GM23338 (cell line): ENCODE measurements at regions not wholly inside any gene's neighbourhood (a gene's known extent, or its start where the extent isn't known, plus 50 kb on each side); places are given as distances from the start of the nearest gene placed in this dataset.

Experiments used
- ATAC-seq: fragments of 200-7000 bp; cut with Tn5 transposase; 3 replicates; pipeline ENCODE4 v1.9.1; 2020
- DNase-seq: peaks from one replicate; pipeline ENCODE4 v3.0.0-alpha.2; 2015; ENCODE audit warnings: low spot score
- H2AFZ ChIP-seq: fragments of 200-600 bp; sonication (generic); 2 replicates; pipeline ENCODE4 v1.8.0; 2016; ENCODE audit warnings: antibody characterized with exemption, mild to moderate bottlenecking, moderate library complexity
- H3F3A ChIP-seq: fragments of 200-600 bp; sonication (generic); replicated peaks from 2 replicates; pipeline ENCODE4 v1.8.0; 2017; ENCODE audit warnings: antibody characterized with exemption, mixed run types, low read depth
- H3K27ac ChIP-seq: fragments of 200-600 bp; sonication (generic); 2 replicates; pipeline ENCODE4 v1.6.1; 2016; ENCODE audit warnings: low read depth
- H3K27me3 ChIP-seq: fragments of 200-600 bp; sonication (generic); 2 replicates; pipeline ENCODE4 v1.8.0; 2016; ENCODE audit warnings: mild to moderate bottlenecking, mixed run types, moderate library complexity; ENCODE audit not compliant: insufficient read depth
- H3K36me3 ChIP-seq: fragments of 200-600 bp; sonication (generic); 2 replicates; pipeline ENCODE4 v1.8.0; 2016; ENCODE audit warnings: mild to moderate bottlenecking; ENCODE audit not compliant: insufficient read depth
- H3K4me1 ChIP-seq: fragments of 200-600 bp; sonication (generic); 2 replicates; pipeline ENCODE4 v1.8.0; 2016; ENCODE audit warnings: mild to moderate bottlenecking, moderate library complexity; ENCODE audit not compliant: insufficient read depth
- H3K4me2 ChIP-seq: fragments of 200-600 bp; sonication (generic); 2 replicates; pipeline ENCODE4 v1.7.1; 2017; ENCODE audit warnings: mixed run types
- H3K4me3 ChIP-seq: fragments of 200-600 bp; sonication (generic); 2 replicates; pipeline ENCODE4 v1.6.1; 2016; ENCODE audit warnings: mixed run types
- H3K79me2 ChIP-seq: fragments of 200-600 bp; sonication (generic); replicated peaks from 2 replicates; pipeline ENCODE4 v1.8.0; 2017; ENCODE audit warnings: mild to moderate bottlenecking; ENCODE audit not compliant: insufficient read depth
- H3K9me2 ChIP-seq: fragments of 200-600 bp; sonication (generic); 2 replicates; pipeline ENCODE4 v1.8.0; 2017; ENCODE audit not compliant: insufficient read depth
- H4K20me1 ChIP-seq: fragments of 200-600 bp; sonication (generic); replicated peaks from 2 replicates; pipeline ENCODE4 v1.8.0; 2017; ENCODE audit warnings: mild to moderate bottlenecking; ENCODE audit not compliant: insufficient read depth
- H3K27ac Mint-ChIP-seq: 2 replicates; pipeline ENCODE4 v1.8.0; 2020; ENCODE audit warnings: inconsistent platforms, mild to moderate bottlenecking, moderate library complexity, mixed read lengths
- H3K27me3 Mint-ChIP-seq: 3 replicates; pipeline ENCODE4 v1.8.0; 2022; ENCODE audit warnings: low read depth, mild to moderate bottlenecking, moderate library complexity, mixed read lengths, inconsistent platforms; ENCODE audit not compliant: insufficient read depth, poor library complexity
- H3K36me3 Mint-ChIP-seq: 3 replicates; pipeline ENCODE4 v1.8.0; 2021; ENCODE audit warnings: low read depth, mild to moderate bottlenecking, inconsistent platforms, moderate library complexity, mixed read lengths
- H3K4me1 Mint-ChIP-seq: 3 replicates; pipeline ENCODE4 v1.8.0; 2020; ENCODE audit warnings: mild to moderate bottlenecking, inconsistent platforms, mixed read lengths
- H3K4me3 Mint-ChIP-seq: 3 replicates; pipeline ENCODE4 v1.8.0; 2021; ENCODE audit warnings: moderate library complexity, mild to moderate bottlenecking, inconsistent platforms, mixed read lengths
- H3K9me3 Mint-ChIP-seq: 3 replicates; pipeline ENCODE4 v1.8.0; 2020; ENCODE audit warnings: moderate library complexity, mild to moderate bottlenecking, inconsistent platforms, mixed read lengths
- CREB1 ChIP-seq: fragments of 250-450 bp; sonication (Bioruptor Pico); IDR thresholded peaks from 2 replicates; pipeline ENCODE4 v1.5.0; 2020; ENCODE audit warnings: low read depth, mild to moderate bottlenecking, moderate library complexity
- EZH2 ChIP-seq: fragments of 200-600 bp; sonication (generic); IDR thresholded peaks from one replicate; pipeline ENCODE4 v1.8.0; 2017; ENCODE audit warnings: antibody characterized with exemption, mild to moderate bottlenecking, low read depth; ENCODE audit not compliant: unreplicated experiment
- JUNB ChIP-seq: IDR thresholded peaks from one replicate; pipeline ENCODE4 v1.6.1; 2016; ENCODE audit warnings: antibody characterized with exemption; ENCODE audit not compliant: unreplicated experiment
- POLR2AphosphoS5 ChIP-seq: IDR thresholded peaks from 2 replicates; pipeline ENCODE4 v1.6.1; 2016; ENCODE audit warnings: antibody characterized with exemption, low read depth
- STAT1 ChIP-seq: IDR thresholded peaks from one replicate; pipeline ENCODE4 v1.6.1; 2016; ENCODE audit warnings: antibody characterized with exemption; ENCODE audit not compliant: unreplicated experiment
- ZNF114 ChIP-seq: fragments of 250-450 bp; sonication (Bioruptor Pico); IDR thresholded peaks from 2 replicates; pipeline ENCODE4 v1.5.0; 2020; ENCODE audit warnings: mild to moderate bottlenecking, moderate library complexity
- ZNF331 ChIP-seq: fragments of 250-450 bp; sonication (Bioruptor Pico); IDR thresholded peaks from 2 replicates; pipeline ENCODE4 v1.5.0; 2020; ENCODE audit warnings: low read depth, mild to moderate bottlenecking, moderate library complexity
- ZNF462 ChIP-seq: fragments of 250-450 bp; sonication (Bioruptor Pico); IDR thresholded peaks from 2 replicates; pipeline ENCODE4 v1.5.0; 2020; ENCODE audit warnings: mild to moderate bottlenecking, moderate library complexity
- TF ChIP-seq, protein P1 (sequence below): IDR thresholded peaks from 2 replicates; pipeline ENCODE4 v1.6.1; 2016; ENCODE audit warnings: antibody characterized with exemption
- TF ChIP-seq, protein P2 (sequence below): IDR thresholded peaks from one replicate; pipeline ENCODE4 v1.6.1; 2018; ENCODE audit warnings: antibody characterized with exemption; ENCODE audit not compliant: unreplicated experiment

GRCh38 chr10:23824822-23825221 lies 384.1 kb upstream of the KIAA1217 start:
- Mint-ChIP-seq H3K4me3 (no peak overlapping the region), H3K27ac (no peak overlapping the region), H3K27me3 (peaks cover 2% of the 10 kb centered on the region), H3K36me3 (no peaks in the 10 kb centered on the region), H3K9me3 (no peaks in the 10 kb centered on the region), H3K4me1 (no peaks in the 10 kb centered on the region)
- no peaks in the 10 kb centered on the region for H3K79me2 ChIP-seq
- H3K27me3 ChIP-seq = no peaks in the 10 kb centered on the region
- TF ChIP-seq, protein P1, sequence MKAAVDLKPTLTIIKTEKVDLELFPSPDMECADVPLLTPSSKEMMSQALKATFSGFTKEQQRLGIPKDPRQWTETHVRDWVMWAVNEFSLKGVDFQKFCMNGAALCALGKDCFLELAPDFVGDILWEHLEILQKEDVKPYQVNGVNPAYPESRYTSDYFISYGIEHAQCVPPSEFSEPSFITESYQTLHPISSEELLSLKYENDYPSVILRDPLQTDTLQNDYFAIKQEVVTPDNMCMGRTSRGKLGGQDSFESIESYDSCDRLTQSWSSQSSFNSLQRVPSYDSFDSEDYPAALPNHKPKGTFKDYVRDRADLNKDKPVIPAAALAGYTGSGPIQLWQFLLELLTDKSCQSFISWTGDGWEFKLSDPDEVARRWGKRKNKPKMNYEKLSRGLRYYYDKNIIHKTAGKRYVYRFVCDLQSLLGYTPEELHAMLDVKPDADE = no peak
- TF ChIP-seq, protein P2, sequence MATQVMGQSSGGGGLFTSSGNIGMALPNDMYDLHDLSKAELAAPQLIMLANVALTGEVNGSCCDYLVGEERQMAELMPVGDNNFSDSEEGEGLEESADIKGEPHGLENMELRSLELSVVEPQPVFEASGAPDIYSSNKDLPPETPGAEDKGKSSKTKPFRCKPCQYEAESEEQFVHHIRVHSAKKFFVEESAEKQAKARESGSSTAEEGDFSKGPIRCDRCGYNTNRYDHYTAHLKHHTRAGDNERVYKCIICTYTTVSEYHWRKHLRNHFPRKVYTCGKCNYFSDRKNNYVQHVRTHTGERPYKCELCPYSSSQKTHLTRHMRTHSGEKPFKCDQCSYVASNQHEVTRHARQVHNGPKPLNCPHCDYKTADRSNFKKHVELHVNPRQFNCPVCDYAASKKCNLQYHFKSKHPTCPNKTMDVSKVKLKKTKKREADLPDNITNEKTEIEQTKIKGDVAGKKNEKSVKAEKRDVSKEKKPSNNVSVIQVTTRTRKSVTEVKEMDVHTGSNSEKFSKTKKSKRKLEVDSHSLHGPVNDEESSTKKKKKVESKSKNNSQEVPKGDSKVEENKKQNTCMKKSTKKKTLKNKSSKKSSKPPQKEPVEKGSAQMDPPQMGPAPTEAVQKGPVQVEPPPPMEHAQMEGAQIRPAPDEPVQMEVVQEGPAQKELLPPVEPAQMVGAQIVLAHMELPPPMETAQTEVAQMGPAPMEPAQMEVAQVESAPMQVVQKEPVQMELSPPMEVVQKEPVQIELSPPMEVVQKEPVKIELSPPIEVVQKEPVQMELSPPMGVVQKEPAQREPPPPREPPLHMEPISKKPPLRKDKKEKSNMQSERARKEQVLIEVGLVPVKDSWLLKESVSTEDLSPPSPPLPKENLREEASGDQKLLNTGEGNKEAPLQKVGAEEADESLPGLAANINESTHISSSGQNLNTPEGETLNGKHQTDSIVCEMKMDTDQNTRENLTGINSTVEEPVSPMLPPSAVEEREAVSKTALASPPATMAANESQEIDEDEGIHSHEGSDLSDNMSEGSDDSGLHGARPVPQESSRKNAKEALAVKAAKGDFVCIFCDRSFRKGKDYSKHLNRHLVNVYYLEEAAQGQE = no peak
- no peak for TF ChIP-seq EZH2
- TF ChIP-seq JUNB = no peak
- no peak for TF ChIP-seq STAT1
- TF ChIP-seq ZNF462 (CRISPR knock-in tag) = no peak
- TF ChIP-seq ZNF331 = no peak
- TF ChIP-seq ZNF114 (CRISPR knock-in tag) = no peak
- TF ChIP-seq CREB1 = no peak
- TF ChIP-seq POLR2AphosphoS5 = no peak
- no peak overlapping the region for H3K27ac ChIP-seq
- ATAC-seq = no peak
- no peak overlapping the region for H3K4me3 ChIP-seq
- H3K4me1 ChIP-seq = no peaks in the 10 kb centered on the region
- no peaks in the 10 kb centered on the region for H3K36me3 ChIP-seq
- no peak for DNase-seq
- no peaks in the 10 kb centered on the region for H4K20me1 ChIP-seq
- no peak overlapping the region for H2AFZ ChIP-seq
- H3F3A ChIP-seq = no peaks in the 10 kb centered on the region
- H3K4me2 ChIP-seq = no peak overlapping the region
- no peaks in the 10 kb centered on the region for H3K9me2 ChIP-seq
